T-helper 1 cell treated with Interleukin-12 subunit alpha and Interleukin-12 subunit beta and Interleukin-4 antibody, amounts not matched to agents 30 ng/mL and 1 ng/mL, for 36 hours (primary cell): ENCODE measurements at regions not wholly inside any gene's neighbourhood (a gene's known extent, or its start where the extent isn't known, plus 50 kb on each side); places are given as distances from the start of the nearest gene placed in this dataset.

Experiments
- intact Hi-C: fragments of 100-400 bp; cut with micrococcal nuclease; formaldehyde crosslinking; loops from one replicate; pipeline ENCODE4 v1.15.1; 2024

DNA sequence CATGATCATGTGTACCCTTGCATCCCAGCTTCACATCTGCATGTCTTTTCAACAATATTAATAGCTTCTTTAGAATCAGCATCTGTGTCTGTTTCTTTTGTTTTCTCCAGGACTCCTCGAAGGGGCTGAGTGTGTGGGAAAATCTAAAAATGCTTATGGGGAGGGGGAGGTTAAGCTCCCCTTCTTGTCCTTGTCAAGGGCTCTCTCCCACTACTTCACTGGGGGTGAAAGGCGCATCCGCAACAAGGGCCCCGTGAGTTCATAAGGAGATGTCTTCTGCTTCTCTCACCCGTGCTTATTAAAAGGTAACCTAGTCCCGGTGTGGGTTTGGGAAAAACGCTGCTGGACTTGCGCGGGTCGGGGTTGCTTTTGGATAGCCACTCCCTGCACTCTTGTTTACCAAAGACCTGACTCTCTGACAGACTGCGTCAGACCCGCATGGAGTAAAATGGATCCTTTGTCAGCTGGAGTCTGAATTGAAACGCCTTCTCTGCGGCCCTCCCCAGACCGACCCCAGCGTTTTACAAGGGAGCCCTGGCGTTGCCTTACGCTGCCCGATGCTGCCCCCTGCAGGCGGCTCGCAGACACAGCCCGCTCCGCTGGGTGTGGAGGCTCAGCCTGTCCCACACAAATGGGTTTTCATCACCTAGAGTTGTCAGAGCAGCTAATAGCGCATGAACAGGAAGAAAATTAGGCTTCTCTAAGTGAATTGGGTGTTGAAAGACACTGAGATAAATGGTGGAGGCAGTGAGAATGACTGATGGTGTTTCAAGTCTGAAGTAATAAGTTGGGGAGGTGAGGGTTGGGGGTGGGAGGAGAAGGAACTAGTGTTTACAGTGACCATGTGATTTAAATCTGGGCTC lies 53.8 kb downstream of the IER5 start:
- intact Hi-C loops, result loop anchor here (1.0 to 5.0 kb wide), 12 partner anchors 24 to 640 kb away; partner anchors contain the start of genes ACBD6 and XPR1

DNA sequence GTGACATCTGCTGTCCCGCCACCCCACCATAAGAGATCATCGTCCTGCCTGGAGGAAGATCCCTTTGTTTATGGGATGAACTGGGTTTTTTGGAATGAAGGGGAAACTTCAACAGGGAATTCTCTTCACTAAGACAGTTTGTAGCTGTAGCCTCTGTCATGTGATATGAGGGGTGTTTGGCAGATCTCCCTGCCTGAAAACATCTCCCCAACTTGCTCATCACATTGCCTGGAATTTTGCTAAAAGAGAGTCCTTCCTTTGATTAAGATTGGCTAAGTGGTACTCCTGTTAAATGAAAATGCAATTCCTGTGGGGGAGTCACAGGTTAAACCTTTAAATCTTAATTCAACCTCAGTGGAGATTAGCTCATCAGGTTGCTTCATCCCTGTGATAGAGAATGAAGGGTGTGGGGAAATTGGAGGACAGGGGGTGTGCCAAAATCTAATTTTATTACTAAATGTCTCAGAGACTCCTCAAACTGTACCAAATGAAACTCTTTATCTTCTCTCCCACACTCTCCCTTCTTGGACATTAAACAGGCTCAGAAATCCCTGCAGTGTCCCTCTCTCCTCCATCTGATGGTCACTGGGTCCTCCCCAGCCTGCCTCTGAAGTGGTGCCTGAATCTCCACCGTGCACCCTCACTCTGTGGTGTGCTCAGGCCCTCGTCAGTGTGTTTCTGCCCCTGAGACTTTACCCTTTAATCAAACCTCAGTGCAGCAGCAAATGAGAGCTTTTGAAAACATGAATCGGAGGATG lies 54.8 kb downstream of the IER5 start:
- intact Hi-C loops, result loop anchor here (5.0 kb wide), 2 partner anchors 511 to 641 kb away; partner anchors contain the start of genes ACBD6 and XPR1

DNA sequence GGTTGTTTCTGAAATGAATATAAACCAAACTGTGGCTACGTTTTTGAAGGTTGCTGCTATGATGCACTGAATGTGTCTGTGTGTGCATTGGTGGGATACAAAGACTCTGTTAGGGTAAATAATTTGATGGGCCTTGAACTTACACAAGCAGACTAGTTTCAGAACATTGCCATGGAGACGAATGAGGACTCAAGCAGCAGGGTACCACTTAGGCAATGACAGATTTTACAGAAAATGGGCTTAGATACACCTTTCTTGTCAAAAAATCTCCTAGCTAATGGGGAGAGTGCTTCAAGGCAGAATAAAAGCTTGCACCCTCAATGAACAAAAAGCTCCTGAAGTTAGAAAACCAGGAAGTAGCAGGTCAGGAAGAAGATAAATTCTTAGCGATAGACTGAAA lies 55.7 kb downstream of the IER5 start:
- intact Hi-C loops, result loop anchor here (5.0 kb wide), 2 partner anchors 512 to 642 kb away; partner anchors contain the start of genes ACBD6 and XPR1

GRCh38 chr1:181148636-181149035 lies 60.1 kb downstream of the IER5 start:
- intact Hi-C loops, result loop anchor here (1.0 to 5.0 kb wide), 3 partner anchors 7 to 1469 kb away; no protein-coding TSS in a partner anchor

DNA sequence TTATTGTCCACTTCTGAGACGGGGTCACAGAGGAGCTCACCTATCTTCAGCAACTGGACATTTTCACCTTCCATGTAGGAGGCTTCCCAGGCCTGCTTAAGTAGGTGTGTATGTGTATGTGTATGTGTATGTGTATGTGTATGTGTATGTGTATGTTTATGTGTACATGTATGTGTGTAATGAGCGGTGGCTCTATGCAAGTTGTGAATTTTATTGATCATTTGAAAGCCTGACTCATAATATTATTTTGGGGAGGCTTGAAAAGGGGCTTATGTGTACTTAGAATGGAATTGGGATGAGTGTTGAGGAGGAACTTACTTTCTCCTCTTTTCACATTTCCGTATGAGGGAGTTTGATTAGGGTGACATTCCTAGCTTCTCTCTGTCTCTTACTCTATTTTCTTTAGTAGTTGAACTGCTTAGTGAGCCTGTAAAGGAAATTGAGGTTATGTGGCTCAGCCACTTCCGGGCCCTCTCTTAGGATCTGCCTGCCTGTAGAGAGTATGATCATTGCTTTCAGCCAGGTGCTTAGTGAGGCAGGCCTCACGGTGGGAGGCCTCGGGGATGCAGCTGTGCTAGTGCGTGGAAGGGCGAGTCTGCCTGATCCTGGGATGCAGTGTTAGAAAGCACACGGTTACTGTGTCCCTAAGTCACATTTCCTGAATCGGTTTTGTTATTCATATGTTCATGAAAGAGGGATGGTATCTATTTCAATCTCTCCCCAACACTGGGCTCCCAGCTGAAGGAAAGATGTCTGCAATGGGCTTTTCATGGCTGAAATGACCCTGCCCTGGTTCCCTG lies 61.0 kb downstream of the IER5 start:
- intact Hi-C loops, result loop anchor here (1.0 to 10.0 kb wide), 4 partner anchors 8 to 1468 kb away; partner anchors contain the start of gene QSOX1

GRCh38 chr1:181150273-181150672 lies 61.8 kb downstream of the IER5 start:
- intact Hi-C loops, result loop anchor here (10.0 kb wide), 1 partner anchor 995 kb away; the partner anchor contains the start of gene QSOX1

GRCh38 chr1:181150842-181151241 lies 62.3 kb downstream of the IER5 start:
- intact Hi-C loops, result loop anchor here (10.0 kb wide), 1 partner anchor 996 kb away; the partner anchor contains the start of gene QSOX1

GRCh38 chr1:181151378-181152326 lies 63.2 kb downstream of the IER5 start:
- intact Hi-C loops, result loop anchor here (10.0 kb wide), 1 partner anchor 997 kb away; the partner anchor contains the start of gene QSOX1

GRCh38 chr1:181152892-181153633 lies 64.6 kb downstream of the IER5 start:
- intact Hi-C loops, result loop anchor here (10.0 kb wide), 1 partner anchor 998 kb away; the partner anchor contains the start of gene QSOX1

- intact Hi-C loops, result loop anchor here (10.0 kb wide), 1 partner anchor 999 kb away; the partner anchor contains the start of gene QSOX1
These were observed 65.1 kb downstream of the IER5 start for GRCh38 chr1:181153634-181153961.

DNA sequence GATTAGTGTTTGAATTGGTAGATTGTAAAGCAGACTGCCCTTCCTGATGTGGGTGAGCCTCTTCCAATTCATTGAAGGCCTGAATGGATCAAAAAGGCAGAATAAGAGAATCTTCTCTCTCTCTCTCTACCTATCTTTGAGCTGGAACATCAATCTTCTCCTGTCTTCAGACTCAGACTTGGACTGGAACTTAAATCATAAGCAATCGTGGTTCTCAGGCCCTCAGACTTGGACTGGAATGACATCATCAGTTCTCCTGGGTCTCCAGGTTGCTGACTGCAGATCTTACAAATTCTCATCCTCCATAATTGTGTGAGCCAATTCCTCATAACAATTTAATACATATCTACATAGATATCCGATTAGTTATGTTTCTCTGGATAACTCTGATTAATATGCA lies 66.8 kb downstream of the IER5 start:
- intact Hi-C loops, result loop anchor here (10.0 kb wide), 1 partner anchor 1001 kb away; the partner anchor contains the start of gene QSOX1

DNA sequence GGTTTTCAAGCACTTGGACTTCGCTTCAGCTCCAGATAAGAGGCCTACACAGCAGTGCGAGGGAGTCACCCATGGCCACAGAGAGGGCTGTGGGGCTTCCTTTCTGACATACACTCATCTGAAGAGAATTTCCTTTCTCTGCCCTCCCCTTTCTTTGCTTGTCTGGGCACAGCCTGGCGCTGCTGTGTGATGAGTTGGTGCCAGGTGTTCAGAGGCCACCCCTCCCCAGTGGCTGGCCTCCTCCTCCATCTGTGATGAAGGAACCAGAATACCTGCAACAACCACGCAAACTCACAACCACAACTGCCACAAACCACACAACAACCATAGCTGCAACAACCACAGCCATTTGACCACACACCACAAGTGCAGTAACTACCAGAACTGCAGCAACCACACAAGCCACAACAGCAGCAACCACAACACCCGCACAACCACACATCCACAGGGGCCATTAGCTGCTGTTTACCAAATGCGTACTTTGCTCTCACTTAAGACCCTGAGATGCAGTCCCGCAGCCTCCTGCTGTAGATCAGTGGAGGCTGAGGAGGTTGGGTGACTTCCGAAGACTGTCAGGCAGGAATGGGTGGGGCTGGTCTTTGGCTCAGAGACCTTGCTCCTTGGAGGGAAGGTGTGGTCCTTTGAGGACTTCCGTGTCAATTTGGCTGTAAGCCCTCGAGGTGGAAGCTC lies 71.1 kb downstream of the IER5 start:
- intact Hi-C loops, result loop anchor here (1.0 to 10.0 kb wide), 4 partner anchors 10 to 1005 kb away; partner anchors contain the start of genes QSOX1 and XPR1

GRCh38 chr1:181160322-181160721 lies 71.8 kb downstream of the IER5 start:
- intact Hi-C loops, result loop anchor here (1.0 to 2.0 kb wide), 2 partner anchors 70 to 528 kb away; partner anchors contain the start of gene XPR1

DNA sequence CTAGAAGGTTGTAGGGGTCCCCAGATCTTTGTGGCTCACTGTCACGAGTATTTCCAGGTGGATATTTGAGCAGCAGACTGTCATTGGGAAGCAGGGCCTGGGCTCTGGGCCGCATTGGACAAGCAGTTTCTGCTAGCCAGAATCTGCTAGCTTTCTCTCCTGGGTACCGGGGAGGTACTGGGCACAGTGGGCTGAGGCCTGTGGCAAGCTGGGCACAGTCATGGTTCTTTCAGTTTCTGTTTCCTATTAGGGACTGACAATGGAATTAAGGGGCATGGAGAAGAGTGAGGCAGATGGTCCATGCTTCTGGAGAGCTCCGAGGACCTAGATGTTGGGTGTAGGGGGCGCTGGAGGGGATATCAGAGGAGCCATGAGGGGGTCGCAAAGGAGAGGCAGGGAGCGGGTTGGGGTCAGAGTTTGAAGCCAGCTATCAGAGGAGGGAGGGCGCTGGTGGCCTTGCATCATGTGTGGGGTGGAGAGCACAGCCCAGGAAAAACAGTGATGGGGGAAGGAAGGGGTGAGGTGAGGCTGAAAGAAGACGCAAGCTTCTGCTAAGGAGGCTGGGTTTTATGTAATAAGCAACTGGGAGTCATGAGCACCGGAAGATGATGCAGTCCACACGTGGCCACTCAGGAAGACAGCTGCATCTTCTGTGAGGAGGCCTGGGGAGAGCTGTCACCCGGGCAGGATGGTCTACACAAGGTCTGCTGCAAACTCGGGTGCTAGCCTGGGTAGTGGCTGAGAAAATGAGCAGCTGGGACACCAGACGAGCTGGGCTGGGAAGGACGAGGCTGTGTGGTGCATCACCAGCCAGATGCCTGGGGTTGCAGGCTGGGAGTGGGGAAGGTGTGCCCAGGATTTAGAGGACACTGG lies 72.7 kb downstream of the IER5 start:
- intact Hi-C loops, result loop anchor here (1.0 to 2.0 kb wide), 2 partner anchors 71 to 528 kb away; partner anchors contain the start of gene XPR1

DNA sequence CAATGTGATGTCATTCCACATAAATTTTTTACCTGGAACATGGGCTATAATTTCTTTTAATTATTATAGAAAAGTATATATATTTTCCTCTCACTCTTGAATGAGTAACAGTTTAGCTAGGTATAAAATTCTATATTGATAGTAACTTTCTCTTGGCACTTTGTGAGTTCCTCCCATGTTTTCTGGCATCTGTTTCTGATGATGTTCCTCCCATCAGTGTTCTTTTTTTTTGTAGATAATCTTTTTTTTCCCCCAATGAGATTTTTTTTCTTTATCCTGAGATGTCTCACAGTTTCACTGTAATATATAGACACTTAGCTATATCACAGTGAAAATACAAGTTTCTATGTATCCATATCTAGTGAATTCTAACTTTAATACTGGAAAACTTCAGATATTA lies 75.2 kb downstream of the IER5 start:
- intact Hi-C loops, result no loop called here

DNA sequence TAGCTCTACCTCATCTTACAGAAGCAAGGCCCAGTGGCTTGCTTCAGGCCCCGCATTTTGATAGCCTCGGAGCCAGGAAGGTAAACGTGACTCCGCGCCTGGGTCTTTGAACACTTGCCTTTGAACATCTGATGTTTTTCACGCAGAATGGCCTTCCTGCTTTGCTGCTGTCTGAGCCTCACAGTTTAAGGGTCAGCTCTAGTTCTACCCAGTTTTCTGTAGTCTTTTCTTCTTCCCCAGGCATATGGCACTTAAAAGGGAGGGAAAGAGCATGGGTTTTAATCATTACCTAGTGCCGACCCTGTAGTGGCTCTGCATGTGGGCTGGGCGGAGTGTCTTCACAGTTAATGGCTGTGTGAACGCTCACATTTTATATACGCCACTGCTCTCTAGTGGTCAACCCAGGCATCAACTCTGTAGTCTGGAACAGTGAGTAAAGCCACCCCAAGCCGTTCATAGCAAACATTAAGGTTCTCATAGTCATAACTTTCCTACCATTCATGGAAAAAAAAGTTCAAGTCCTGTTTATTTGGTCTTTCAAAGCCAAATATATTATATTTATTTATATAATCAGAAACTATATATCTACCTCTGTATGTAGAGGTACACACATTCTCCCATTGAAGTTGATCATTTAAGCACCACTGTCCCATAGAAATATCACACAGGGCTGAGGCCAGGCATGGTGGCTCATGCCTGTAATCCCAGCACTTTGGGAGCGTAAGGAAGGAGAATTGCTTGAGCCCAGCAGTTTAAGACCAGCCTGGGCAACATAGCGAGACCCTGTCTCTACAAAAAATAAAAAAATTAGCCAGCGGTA lies 78.1 kb downstream of the IER5 start:
- intact Hi-C loops, result loop anchor here (1.0 to 5.0 kb wide), 10 partner anchors 24 to 650 kb away; partner anchors contain the start of genes IER5 and STX6
